Stimulated activated CD4-positive, alpha-beta T cell treated with anti-CD3 and anti-CD28 coated beads, Interleukin-15, amount 100 ng/mL, for 48 hours (primary cell): ENCODE measurements at regions not wholly inside any gene's neighbourhood (a gene's known extent, or its start where the extent isn't known, plus 50 kb on each side); places are given as distances from the start of the nearest gene placed in this dataset.
A peak's percentile ranks its signal among the peaks of the same experiment; 100 is the strongest.

Source experiments
- DNase-seq, 2 donors: peaks; one replicate each; pipeline ENCODE4 v3.0.0-alpha.2; 2020; ENCODE audit warnings: low read depth in 2 of 2

DNA sequence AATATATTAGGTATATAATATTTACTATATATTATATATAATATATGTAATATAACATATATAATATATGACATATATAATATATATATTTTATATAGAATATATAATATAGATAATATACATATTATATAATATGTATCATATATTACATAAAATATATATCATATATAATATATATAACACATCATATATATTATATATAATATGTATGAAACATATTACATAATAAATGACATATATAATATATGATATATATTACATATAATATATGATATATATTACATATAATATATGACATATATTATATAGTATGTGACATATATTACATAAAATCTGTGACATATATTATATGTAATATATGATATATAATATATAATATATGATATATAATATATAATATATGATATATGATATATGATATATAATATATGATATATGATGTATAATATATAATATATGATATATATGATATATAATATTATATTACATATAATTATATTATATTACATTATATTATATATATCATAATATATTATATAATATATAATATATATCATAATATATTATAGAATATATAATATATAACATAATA is 119.5 kb upstream of the RIMBP3 start:
- DNase-seq = no peak

DNA sequence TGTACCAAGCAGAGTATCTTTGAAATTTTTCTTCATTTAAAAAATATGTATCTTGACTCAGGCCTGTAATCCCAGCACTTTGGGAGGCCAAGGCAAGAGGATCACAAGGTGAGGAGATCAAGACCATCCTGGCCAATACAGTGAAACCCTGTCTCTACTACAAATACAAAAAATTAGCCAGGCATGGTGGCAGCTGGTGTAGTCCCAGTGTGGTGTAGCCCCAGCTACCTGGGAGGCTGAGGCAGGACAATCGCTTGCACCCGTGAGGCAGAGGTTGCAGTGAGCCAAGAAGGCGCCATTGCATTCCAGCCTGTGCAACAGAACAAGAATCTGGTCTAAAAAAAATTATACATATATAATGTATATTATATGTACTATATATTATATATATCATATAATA is 118.7 kb upstream of the RIMBP3 start:
- peak; percentile 4 to 58 for DNase-seq
